SK-N-SH (cell line): ENCODE measurements at regions not wholly inside any gene's neighbourhood (a gene's known extent, or its start where the extent isn't known, plus 50 kb on each side); places are given as distances from the start of the nearest gene placed in this dataset.

Source experiments
- CTCF ChIA-PET: fragments of 300-600, 350-600 bp; formaldehyde crosslinking; extraction: SDS; loops from one replicate; lab custom pipeline; 2021; lab: Yijun Ruan, JAX
- POLR2A ChIA-PET: fragments of 350-600 bp; sonication (Branson Sonifier 250); formaldehyde crosslinking; extraction: SDS; loops from one replicate; lab custom pipeline; 2020; ENCODE audit warnings: antibody characterized with exemption, inconsistent platforms; lab: Yijun Ruan, JAX
- DNase-seq: peaks from one replicate; pipeline ENCODE4 v3.0.0; 2012
- H2AFZ ChIP-seq: fragments of 200-600 bp; sonication (generic); 2 replicates; pipeline ENCODE4 v1.8.1; 2016; ENCODE audit warnings: antibody characterized with exemption, mild to moderate bottlenecking, low read depth
- H3F3A ChIP-seq: fragments of 200-600 bp; sonication (generic); replicated peaks from 2 replicates; pipeline ENCODE3; 2016; ENCODE audit warnings: antibody characterized with exemption, mild to moderate bottlenecking; ENCODE audit not compliant: insufficient read depth
- H3K27ac ChIP-seq, 2 experiments: fragments of 200-500 bp in 1 of 2; fragments of 200-600 bp in 1 of 2; sonication (Bioruptor generic) in 1 of 2; sonication (generic), shearing (Covaris generic) in 1 of 2; 2 replicates each; pipeline versions ENCODE4 v1.5.1 to v1.6.1; 2014 to 2016; ENCODE audit warnings: low read depth in 2 of 2, inconsistent platforms in 1 of 2, low read length in 1 of 2, mild to moderate bottlenecking in 1 of 2, mixed read lengths in 1 of 2
- H3K27me3 ChIP-seq: fragments of 200-600 bp; sonication (generic), shearing (Covaris generic); 2 replicates; pipeline ENCODE4 v1.6.1; 2016; ENCODE audit warnings: mixed run types; ENCODE audit not compliant: insufficient read depth
- H3K36me3 ChIP-seq, 2 experiments: fragments of 200-500 bp in 1 of 2; fragments of 200-600 bp in 1 of 2; sonication (Bioruptor generic) in 1 of 2; sonication (generic) in 1 of 2; replicated peaks in 1 of 2; 2 replicates each; pipeline versions ENCODE3 to v1.5.1; 2014 to 2016; ENCODE audit warnings: low read length in 1 of 2, mild to moderate bottlenecking in 1 of 2; ENCODE audit not compliant: insufficient read depth in 2 of 2, control insufficient read depth in 1 of 2
- H3K4me1 ChIP-seq, 2 experiments: fragments of 200-500 bp in 1 of 2; fragments of 200-600 bp in 1 of 2; sonication (Bioruptor generic) in 1 of 2; sonication (generic), shearing (Covaris generic) in 1 of 2; 2 replicates each; pipeline versions ENCODE4 v1.5.1 to v1.6.1; 2014 to 2016; ENCODE audit warnings: low read depth in 1 of 2, low read length in 1 of 2, mixed run types in 1 of 2; ENCODE audit not compliant: insufficient read depth in 2 of 2, control insufficient read depth in 1 of 2
- H3K4me2 ChIP-seq: fragments of 200-600 bp; sonication (generic), shearing (Covaris generic); 2 replicates; pipeline ENCODE4 v1.6.1; 2017; ENCODE audit warnings: mixed run types
- H3K4me3 ChIP-seq, 2 experiments: fragments of 200-500 bp in 1 of 2; fragments of 200-600 bp in 1 of 2; sonication (Bioruptor generic) in 1 of 2; sonication (generic), shearing (Covaris generic) in 1 of 2; 2 replicates each; pipeline versions ENCODE4 v1.5.1 to v1.8.1; 2014 to 2016; ENCODE audit warnings: low read depth in 2 of 2, inconsistent platforms in 1 of 2, low read length in 1 of 2, mild to moderate bottlenecking in 1 of 2, mixed read lengths in 1 of 2, moderate library complexity in 1 of 2
- H3K79me2 ChIP-seq: fragments of 200-600 bp; sonication (generic); 2 replicates; pipeline ENCODE4 v1.8.1; 2017; ENCODE audit warnings: mild to moderate bottlenecking; ENCODE audit not compliant: insufficient read depth
- H3K9ac ChIP-seq: fragments of 200-600 bp; sonication (generic); 2 replicates; pipeline ENCODE4 v1.6.1; 2017; ENCODE audit warnings: mixed run types
- H3K9me2 ChIP-seq: fragments of 200-600 bp; sonication (generic); 2 replicates; pipeline ENCODE4 v1.6.1; 2017; ENCODE audit warnings: mixed run types
- H3K9me3 ChIP-seq: fragments of 200-600 bp; sonication (generic); 2 replicates; pipeline ENCODE4 v1.6.1; 2017; ENCODE audit warnings: mixed run types, mild to moderate bottlenecking, moderate library complexity
- H4K20me1 ChIP-seq: fragments of 200-600 bp; sonication (generic); 2 replicates; pipeline ENCODE4 v1.6.1; 2017; ENCODE audit warnings: mild to moderate bottlenecking, mixed run types; ENCODE audit not compliant: insufficient read depth
- EP300 ChIP-seq, 2 experiments: IDR thresholded peaks; 2 replicates each; pipeline versions ENCODE4 v1.4.0 to v1.6.1; 2012; ENCODE audit warnings: borderline replicate concordance in 1 of 2, low read depth in 1 of 2, low read length in 1 of 2
- FOXM1 ChIP-seq: IDR thresholded peaks from 2 replicates; pipeline ENCODE4 v1.4.0; 2012; ENCODE audit warnings: low read depth, mild to moderate bottlenecking
- GABPA ChIP-seq: IDR thresholded peaks from 2 replicates; pipeline ENCODE4 v1.4.0; 2012; ENCODE audit warnings: low read depth, mild to moderate bottlenecking
- GATA2 ChIP-seq: sonication (generic); formaldehyde crosslinking; IDR thresholded peaks from 2 replicates; pipeline ENCODE4 v1.5.0; 2020; ENCODE audit warnings: mild to moderate bottlenecking, missing genetic modification reagents
- JUND ChIP-seq: IDR thresholded peaks from 2 replicates; pipeline ENCODE4 v1.4.0; 2012
- MXI1 ChIP-seq: IDR thresholded peaks from 2 replicates; pipeline ENCODE4 v1.6.1; 2012; ENCODE audit warnings: mild to moderate bottlenecking, low read depth, low read length, improper control_type of control experiment
- NRF1 ChIP-seq: IDR thresholded peaks from 2 replicates; pipeline ENCODE4 v1.6.1; 2012; ENCODE audit warnings: low read depth, mild to moderate bottlenecking, low read length
- POLR2AphosphoS5 ChIP-seq: IDR thresholded peaks from 2 replicates; pipeline ENCODE4 v1.6.1; 2012; ENCODE audit warnings: low read depth, low read length
- RCOR1 ChIP-seq: fragments of 150-350 bp; IDR thresholded peaks from 2 replicates; pipeline ENCODE4 v1.6.1; 2017; ENCODE audit warnings: antibody characterized with exemption, low read length
- SIN3A ChIP-seq: IDR thresholded peaks from 2 replicates; pipeline ENCODE4 v1.6.1; 2012; ENCODE audit warnings: low read depth, mild to moderate bottlenecking, low read length, moderate library complexity, borderline replicate concordance
- SMC3 ChIP-seq: IDR thresholded peaks from 2 replicates; pipeline ENCODE4 v1.6.1; 2012; ENCODE audit warnings: low read depth, low read length, improper control_type of control experiment
- TAF1 ChIP-seq: IDR thresholded peaks from 2 replicates; pipeline ENCODE4 v1.6.1; 2012; ENCODE audit warnings: low read depth, mild to moderate bottlenecking, low read length, moderate library complexity, borderline replicate concordance
- TEAD4 ChIP-seq: IDR thresholded peaks from 2 replicates; pipeline ENCODE4 v1.4.0; 2012; ENCODE audit warnings: mild to moderate bottlenecking, borderline replicate concordance; ENCODE audit not compliant: insufficient read depth
- YY1 ChIP-seq: IDR thresholded peaks from 2 replicates; pipeline ENCODE4 v1.4.0; 2012; ENCODE audit warnings: low read depth, mild to moderate bottlenecking
- WGBS: methylation state at CpG from one replicate; pipeline ENCODE4 v1.1.6; 2017; ENCODE audit warnings: low lambda C conversion rate; 5-methylcytosine and 5-hydroxymethylcytosine counted together
- TF ChIP-seq, protein P1 (sequence below): fragments of 150-350 bp; IDR thresholded peaks from 2 replicates; pipeline ENCODE4 v1.6.1; 2017; ENCODE audit warnings: antibody characterized with exemption, low read length, low read depth, borderline replicate concordance
- TF ChIP-seq, protein P2 (sequence below): IDR thresholded peaks from 2 replicates; pipeline ENCODE4 v1.6.1; 2012; ENCODE audit warnings: mild to moderate bottlenecking, low read depth, low read length, moderate library complexity

DNA sequence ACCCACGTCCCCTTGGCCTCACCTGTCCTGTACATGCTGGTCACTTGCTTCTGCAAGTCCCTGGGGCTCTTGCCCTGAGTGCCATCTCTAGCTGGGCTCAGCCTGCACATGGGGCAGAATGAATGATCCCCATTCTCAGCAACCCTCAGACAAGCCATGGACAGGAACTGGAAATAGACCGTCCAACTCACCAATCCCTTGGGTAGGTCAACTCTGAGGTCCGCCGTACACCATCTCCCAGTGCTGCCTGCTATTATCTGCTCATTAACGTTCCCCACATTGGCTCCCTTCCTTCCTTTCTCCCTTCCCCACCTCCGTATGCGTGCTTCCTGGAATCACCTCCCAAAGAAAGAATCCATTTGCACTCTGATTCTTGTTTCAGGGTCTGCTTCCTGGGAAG, 335.0 kb downstream of the SFMBT2 start (continued):
- TF ChIP-seq NRF1 (no peak), SIN3A (no peak), TAF1 (no peak), JUND (no peak), YY1 (no peak)
- TF ChIP-seq, protein P1, sequence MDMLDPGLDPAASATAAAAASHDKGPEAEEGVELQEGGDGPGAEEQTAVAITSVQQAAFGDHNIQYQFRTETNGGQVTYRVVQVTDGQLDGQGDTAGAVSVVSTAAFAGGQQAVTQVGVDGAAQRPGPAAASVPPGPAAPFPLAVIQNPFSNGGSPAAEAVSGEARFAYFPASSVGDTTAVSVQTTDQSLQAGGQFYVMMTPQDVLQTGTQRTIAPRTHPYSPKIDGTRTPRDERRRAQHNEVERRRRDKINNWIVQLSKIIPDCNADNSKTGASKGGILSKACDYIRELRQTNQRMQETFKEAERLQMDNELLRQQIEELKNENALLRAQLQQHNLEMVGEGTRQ: no peak

DNA sequence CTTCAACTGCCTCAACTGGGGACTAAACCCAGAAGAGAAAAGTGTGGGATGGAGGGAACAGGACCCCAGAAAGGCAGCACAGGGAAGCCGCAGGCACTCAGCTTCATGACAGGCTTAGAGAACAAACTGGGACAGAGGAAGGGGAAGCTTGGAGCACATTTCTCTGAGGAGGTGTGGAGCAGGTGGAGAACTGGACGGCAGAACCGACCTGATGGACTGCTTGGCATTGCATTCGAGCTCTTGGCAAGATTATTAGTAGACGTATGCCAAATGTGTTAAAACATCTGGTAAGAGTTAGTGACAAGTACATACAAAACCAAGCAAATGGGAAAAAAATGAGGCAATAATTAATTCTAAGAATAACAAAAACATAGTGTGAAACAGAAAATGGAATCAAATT, 335.7 kb downstream of the SFMBT2 start:
- no peaks in the 10 kb centered on the region for H3K9me2 ChIP-seq
- no peak overlapping the region for H3K27ac ChIP-seq
- POLR2A ChIA-PET: no interaction called here
- TF ChIP-seq EP300 (IDR thresholded peaks at IDR 0.05; ENCODE audit: borderline replicate concordance in 1 of 2, low read depth in 1 of 2, low read length in 1 of 2) (no peak), YY1 (no peak), RCOR1 (no peak), GATA2 (CRISPR knock-in tag) (no peak), POLR2AphosphoS5 (no peak), FOXM1 (no peak), TAF1 (no peak), TEAD4 (no peak), MXI1 (no peak), GABPA (no peak), SMC3 (no peak)
- TF ChIP-seq, protein P2, sequence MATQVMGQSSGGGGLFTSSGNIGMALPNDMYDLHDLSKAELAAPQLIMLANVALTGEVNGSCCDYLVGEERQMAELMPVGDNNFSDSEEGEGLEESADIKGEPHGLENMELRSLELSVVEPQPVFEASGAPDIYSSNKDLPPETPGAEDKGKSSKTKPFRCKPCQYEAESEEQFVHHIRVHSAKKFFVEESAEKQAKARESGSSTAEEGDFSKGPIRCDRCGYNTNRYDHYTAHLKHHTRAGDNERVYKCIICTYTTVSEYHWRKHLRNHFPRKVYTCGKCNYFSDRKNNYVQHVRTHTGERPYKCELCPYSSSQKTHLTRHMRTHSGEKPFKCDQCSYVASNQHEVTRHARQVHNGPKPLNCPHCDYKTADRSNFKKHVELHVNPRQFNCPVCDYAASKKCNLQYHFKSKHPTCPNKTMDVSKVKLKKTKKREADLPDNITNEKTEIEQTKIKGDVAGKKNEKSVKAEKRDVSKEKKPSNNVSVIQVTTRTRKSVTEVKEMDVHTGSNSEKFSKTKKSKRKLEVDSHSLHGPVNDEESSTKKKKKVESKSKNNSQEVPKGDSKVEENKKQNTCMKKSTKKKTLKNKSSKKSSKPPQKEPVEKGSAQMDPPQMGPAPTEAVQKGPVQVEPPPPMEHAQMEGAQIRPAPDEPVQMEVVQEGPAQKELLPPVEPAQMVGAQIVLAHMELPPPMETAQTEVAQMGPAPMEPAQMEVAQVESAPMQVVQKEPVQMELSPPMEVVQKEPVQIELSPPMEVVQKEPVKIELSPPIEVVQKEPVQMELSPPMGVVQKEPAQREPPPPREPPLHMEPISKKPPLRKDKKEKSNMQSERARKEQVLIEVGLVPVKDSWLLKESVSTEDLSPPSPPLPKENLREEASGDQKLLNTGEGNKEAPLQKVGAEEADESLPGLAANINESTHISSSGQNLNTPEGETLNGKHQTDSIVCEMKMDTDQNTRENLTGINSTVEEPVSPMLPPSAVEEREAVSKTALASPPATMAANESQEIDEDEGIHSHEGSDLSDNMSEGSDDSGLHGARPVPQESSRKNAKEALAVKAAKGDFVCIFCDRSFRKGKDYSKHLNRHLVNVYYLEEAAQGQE: no peak
- TF ChIP-seq, all 33 proteins: peak for 0
- Histone ChIP-seq H3K4me3 (no peak overlapping the region), H3F3A (no peaks in the 10 kb centered on the region), H3K36me3 (no peaks in the 10 kb centered on the region), H3K27me3 (no peaks in the 10 kb centered on the region), H3K4me2 (no peak overlapping the region), H3K9ac (no peak overlapping the region), H3K9me3 (no peaks in the 10 kb centered on the region), H3K79me2 (no peaks in the 10 kb centered on the region), H4K20me1 (no peaks in the 10 kb centered on the region), H3K4me1 (no peaks in the 10 kb centered on the region), H2AFZ (no peak overlapping the region)
- no peak for DNase-seq
- CTCF ChIA-PET: interaction anchor here (0.7 kb wide), 1 partner anchor 948 kb away, joined by 3 read pairs; no protein-coding TSS in a partner anchor
- 6% methylated on average over 5 of the region's 5 CpGs for WGBS
